NCI-H2227 treated with DMSO at 0.1 percent for 48 hours (cell line): ENCODE measurements at regions not wholly inside any gene's neighbourhood (a gene's known extent, or its start where the extent isn't known, plus 50 kb on each side); places are given as distances from the start of the nearest gene placed in this dataset.

Source experiments
- DNase-seq: peaks from one replicate; lab custom pipeline; 2025; lab: John Stamatoyannopoulos, UW

DNA sequence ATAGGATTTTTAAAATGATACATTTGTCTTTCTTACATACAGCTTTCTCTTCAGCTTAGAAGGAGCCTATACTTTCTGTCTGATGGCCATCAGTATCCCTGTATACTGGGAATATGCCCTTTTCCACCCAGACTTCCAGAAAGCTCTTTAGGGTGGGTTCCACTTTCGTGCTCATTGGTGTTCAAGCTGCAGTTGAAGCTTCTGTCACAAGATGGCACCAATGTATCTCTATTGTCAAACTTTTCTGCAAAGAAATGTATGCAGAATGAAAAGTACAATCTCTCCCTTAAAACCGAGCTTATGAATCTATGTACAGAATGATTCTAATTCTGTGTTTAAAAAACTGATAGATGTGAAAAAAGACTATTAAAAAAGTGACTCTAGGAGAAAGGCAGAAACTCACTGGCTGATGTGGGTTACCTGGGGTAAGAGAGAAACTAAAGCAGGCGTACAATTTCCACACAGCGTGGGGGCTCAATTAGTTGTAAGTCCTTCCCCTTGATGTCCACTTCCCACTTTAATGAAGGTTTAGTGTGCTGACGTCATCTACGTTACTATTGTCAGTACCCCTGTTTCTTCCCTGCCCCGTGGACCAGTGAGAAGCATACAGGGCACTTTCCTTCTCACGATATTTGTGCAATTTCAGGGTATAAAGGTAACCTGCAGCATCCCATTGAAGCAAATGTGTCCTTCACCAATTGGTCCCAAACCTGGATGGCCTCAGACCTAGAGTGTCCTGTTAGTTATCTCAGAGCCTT is 57.3 kb upstream of the TCEAL2 start:
- DNase-seq, result peak; percentile 21

DNA sequence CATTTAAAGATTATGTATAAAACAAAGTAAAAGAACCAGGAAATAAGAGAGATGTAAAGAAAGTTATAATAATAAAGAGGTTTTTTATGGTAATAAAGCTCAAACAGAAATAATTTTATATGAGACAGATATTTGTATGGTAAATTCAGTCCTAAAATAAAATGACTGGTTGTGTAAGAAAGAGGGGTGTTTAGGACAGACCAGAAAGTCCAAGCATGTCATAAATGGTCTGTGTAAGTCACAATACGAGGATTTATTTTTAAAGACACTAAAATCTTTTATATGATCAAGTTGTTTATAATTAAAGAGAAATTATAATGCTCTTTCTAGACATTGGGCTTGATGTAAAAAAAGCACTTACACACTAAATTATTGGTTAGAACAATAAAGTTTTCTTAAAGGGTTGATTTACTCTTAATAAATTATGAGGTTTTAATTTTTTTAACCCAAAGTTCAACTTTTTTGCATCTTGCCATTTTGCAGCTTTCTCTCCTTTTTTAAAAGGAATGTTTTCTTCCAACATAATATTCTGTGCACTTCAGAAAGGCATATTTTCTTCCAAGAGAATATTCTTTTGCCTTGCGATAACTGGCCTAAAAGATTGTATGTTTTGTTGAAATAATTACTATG is 61.9 kb upstream of the TCEAL2 start:
- no peak for DNase-seq

DNA sequence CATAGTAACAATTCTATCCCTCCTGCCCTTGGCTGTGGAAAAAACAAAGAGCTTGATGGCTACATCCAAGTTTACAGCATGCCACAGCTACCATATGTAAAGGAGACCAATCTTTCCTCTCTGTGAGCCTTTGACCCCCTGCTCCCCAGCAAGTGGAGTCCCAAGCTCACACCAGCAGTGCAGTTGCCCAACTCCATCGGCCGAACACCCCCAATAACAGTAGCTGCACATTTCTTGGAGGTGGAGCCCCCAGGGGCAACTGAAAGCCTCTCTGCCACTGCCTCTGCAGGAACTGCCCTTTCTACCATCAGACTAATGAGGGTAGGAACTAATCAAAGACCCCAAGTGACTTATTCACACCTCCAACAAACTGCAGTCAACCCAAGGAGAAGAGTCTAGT is 81.0 kb upstream of the TCEAL2 start:
- no peak for DNase-seq

DNA sequence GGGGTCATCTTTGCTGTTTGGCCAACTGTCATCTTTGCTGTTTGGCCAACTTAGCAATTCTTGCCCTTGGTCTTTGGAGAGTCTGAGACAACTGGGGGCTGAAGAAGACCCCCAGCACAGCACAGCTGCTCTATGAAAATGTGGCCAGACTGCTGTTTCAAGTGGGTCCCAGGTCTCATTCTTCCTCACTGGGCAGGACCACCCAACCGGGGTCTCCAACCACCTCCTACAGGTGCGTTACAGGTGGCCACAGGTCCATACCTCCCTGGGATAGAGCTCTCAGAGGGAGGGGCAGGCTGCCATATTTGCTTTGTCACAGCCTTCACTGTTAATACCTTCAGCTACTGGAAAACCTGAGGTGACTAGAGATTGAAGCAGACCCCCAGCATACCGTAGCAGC is 82.1 kb upstream of the TCEAL2 start:
- no peak for DNase-seq

DNA sequence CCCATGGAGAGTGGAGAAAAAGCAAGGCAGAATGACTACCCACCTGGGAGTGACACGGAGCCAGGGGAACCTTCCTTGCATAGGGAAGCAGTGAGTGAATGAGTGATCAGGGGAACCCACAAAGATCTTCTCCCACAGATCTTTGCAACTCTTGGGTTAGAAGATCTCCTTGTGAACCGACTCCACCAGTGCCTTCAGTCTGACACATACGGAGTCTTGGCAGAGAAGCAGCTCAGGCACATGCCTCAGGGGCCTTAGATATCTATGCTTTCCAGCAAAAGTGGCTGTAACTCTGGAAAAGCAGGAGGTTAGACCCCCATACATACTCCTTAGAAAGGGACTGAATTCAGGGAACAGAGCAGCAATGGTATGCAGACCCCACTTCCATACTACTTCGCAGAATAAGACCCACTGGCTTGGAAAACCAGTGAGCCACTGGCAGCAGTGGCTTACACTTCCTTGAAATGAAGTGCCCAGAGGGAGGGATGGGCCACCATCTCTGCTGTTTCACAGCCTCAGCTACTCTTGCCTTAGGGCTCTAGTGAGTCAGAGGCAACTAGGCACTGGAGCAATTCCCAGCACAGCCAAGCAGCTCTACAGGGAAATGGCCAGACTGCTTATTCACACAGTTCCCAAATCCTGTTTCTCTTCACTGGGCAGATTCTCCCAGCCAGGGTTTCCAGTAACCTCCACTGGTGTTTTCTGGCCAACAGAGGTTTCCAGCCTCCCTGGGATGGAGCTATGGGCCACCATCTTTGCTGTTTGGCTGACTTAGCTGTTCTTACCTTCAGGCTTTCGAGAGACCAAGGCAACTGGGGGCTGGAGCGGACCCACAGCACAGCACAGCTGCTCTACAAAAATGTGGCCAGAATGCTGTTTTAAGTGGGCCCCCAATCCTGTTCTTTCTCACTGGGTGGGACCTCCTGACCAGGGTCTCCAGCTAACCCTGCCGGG is 82.8 kb upstream of the TCEAL2 start:
- DNase-seq, result no peak

DNA sequence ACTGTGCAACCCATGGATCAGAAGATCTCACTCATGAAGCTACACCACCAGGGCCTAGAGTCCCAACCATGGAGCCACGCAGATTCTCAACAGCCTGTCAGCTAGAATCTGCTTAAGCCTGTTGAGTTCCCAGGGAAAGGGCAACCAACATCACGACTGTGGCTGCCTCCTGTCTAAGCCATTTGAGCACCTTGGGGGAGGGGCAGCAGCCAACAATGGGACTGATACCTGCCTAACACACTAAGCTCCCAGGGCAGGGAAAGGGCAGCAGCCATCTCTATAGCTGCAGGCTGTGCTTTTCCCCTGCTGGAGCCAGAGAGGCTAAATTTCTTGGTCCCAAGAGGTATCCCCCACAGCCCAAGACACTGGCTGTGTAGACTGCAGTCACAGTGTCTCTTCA is 96.5 kb upstream of the TCEAL2 start:
- no peak for DNase-seq

DNA sequence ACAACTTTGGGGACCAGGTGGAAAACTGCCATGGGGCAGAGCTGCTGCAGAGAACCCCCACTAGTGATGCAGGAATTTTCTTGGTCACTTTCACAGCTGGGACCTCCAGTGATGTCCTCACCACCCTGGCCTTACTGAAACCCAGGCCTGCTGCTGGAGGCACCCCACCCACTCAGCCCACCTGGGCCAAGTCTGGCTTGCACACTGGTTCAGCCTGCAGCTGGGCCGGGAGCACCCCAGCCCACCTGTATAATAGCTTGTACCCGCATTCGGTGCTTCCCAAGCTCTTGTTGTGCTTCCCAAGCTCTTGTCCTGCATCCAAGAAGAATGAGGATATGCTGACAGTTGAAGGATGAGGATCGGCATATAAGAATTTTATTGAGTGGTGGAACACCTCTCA is 86.4 kb upstream of the ZMAT1 start:
- DNase-seq, result no peak

DNA sequence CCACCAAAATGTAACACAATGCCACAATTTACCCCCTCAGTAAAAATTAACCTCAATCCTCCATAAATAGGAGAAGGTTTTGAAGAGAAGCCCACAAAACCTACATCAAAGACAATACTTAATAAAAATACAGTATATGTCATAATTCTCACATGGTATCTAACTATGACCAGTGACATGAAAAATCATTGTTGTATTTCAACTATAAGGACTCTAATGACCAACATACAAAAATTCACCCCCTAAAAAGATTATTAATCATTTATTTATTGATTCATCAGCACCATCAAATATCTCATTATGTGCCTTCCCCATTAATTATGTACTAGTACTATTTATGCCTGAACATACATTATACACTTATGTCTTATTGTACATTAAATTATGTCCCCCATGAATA is 77.1 kb upstream of the ZMAT1 start:
- DNase-seq, result no peak

DNA sequence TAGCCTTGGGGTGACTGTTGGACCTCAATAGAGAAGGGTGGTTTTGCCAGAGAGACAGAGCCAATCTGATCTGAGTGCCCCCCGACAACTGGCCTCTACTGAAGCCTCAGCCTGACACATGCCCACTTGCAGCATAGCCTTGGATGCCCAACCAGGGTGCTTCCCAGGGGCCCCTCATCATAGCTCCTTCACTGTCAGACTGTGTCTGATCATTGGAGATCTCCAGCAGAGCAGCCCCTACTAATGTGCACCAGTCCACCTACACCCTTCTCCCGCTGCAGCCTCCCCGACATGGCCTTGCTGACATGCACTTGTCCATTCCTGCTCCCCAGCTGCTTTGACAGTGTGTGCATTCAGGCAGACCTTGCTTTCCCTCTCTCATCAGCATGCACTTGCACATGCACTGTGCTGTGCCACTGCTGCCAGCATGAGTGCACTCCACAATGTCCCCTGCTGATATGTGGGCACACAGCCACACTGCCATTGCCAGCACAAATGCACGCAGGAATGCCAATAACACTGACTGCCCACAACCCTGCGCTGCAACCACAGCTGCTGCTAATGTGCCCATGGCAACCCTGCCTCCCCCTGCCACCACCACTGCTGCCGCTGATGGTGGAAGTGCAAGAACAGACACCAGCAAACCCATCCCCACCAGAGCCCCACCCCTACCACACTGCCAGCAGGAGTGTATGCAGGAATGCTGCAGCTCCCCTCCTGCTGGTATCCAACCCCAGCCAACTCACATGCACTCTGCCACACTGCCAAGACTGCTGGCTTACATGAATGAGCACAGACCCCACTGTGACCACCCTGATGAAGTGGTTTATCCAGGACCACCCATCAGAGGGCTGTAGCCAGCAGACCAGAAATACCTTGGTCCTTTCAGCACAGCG is 68.1 kb upstream of the ZMAT1 start:
- DNase-seq, result no peak

DNA sequence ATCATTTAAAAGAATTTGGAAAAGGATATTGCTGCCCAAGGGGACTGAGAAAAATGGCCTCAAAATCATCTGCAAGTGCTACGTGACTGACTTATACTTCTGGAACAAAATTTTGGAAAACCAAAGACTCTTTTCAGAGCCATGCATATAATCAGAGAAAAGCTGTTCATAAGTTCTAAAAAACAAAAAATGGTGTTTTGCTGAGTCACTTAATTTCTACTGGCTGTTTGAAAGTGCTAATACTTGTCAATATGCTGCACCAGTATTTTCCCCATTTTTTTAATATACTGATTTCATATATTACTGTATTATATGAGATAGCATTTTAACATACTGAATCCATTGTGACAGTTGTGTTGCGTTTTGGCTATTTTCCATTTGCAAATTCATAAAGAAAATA is 61.5 kb upstream of the ZMAT1 start:
- DNase-seq, result no peak

DNA sequence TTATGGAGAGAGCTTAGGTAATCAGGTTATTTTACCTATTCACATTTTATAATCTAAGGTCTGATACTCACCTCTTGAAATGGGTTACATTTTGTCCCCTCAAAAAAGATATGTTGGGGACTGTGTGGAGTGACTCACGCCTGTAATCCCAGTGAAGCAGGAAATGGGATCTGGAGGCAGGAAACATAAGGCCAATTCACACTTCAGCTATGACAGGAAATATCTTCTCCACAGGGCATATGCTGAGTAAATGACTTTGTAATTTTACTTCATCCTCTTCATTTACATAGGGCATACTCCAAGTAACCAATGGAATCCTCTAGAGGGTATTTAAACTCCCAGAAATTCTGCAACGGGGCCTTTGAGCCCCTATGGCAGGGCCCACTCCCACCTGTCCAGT is 54.8 kb upstream of the ZMAT1 start:
- no peak for DNase-seq
